ENCODE measurements at regions not wholly inside any gene's neighbourhood (a gene's known extent, or its start where the extent isn't known, plus 50 kb on each side); places are given as distances from the start of the nearest gene placed in this dataset.

GRCh38 chr15:47351501-47351900 is 365.8 kb upstream of the SEMA6D start:
- no peak for DNase-seq

GRCh38 chr15:47352217-47352616 is 365.1 kb upstream of the SEMA6D start:
- no peak for DNase-seq

DNA sequence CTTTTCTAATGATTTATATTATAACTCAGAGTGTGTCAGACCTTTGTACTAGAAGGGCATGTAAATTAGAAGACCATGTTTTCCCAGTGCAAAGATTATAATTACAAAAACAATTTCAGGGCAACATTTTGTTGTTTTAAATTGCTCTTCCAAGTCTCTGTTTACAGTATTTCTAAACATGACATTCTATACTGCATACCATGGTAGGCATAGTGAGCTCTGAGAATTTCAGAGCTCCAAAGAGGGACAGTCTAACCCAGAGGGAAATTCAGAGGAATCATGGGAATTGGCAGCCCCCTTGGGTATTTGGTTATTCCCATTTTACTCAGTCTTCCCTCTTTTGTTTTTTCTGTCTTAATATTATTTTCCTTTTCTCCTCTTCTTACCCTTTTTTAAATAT is 361.5 kb upstream of the SEMA6D start:
- no peak for DNase-seq

GRCh38 chr15:47356297-47356696 is 361.0 kb upstream of the SEMA6D start:
- DNase-seq = no peak

DNA sequence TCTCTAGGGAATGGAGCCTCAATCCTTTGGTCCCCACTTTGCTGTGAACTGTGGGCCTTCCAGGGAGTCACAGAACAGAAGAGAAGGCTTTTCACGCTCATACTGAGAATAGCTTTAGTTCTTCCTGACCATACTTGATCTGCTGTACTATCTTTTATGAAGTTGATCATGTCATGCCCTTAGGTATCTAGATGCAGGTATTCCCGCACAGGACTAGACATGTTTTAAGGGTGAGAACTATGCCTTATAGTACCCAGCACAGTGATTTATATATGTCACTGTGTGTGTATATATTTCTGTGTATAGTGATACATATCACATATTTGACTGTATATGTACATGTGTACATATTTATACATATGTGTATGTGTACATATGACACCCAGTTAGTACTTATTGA is 358.4 kb upstream of the SEMA6D start:
- DNase-seq = no peak

GRCh38 chr15:47360305-47360704 is 357.0 kb upstream of the SEMA6D start:
- no peak for DNase-seq

DNA sequence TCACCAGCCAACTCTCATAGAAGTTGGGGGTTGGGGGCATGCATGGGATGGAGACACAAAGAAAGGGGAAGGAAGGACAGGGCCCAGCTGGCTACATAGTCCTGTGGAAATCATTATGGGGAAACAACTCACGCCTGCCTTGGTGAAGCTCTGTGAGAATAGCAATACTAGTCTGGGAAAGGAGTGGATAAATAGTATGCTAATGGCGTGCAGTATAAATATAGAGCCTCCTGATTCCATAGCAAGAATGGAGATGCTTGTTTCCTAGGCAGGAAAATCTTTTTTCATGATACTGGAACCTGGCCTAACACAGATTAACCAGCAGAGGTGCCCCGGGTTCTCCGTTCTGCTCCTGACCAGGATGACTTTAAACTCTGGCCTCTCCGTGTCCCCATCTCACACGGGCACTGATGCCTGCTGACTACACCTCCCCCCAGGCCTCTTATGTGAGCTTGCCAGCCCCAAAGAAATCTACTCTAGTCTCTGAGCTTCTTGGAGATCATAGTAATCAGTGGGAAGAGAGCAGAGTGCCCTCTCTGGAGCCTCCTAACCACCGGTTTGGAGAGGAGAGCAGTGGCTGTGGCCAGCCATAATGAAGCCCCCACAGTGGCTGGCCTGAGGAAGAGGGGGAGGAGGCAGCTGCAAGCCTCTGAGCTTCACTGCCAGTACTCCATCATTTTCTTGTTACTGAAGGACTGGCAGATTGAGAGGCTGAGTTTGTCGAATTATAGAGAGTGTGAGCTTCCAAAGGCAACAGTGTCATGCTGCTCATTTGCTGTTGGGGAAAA is 355.0 kb upstream of the SEMA6D start:
- no peak for DNase-seq

DNA sequence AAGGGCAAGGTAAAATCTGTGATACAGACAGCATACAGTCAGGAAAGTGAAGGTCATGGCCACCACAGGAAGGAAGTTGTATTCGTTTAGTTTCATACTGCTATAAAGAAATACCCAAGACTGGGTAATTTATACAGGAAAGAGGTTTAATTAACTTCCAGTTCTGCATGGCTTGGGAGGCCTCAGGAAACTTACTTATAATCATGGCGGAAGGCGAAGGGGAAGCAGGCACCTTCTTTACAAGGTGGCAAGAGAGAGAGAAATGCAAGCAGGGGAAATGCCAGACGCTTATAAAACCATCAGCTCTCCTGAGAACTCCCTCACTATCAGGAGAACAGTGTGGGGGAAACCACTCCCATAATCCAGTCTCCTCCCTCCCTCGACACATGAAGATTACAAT is 353.7 kb upstream of the SEMA6D start:
- no peak for DNase-seq

DNA sequence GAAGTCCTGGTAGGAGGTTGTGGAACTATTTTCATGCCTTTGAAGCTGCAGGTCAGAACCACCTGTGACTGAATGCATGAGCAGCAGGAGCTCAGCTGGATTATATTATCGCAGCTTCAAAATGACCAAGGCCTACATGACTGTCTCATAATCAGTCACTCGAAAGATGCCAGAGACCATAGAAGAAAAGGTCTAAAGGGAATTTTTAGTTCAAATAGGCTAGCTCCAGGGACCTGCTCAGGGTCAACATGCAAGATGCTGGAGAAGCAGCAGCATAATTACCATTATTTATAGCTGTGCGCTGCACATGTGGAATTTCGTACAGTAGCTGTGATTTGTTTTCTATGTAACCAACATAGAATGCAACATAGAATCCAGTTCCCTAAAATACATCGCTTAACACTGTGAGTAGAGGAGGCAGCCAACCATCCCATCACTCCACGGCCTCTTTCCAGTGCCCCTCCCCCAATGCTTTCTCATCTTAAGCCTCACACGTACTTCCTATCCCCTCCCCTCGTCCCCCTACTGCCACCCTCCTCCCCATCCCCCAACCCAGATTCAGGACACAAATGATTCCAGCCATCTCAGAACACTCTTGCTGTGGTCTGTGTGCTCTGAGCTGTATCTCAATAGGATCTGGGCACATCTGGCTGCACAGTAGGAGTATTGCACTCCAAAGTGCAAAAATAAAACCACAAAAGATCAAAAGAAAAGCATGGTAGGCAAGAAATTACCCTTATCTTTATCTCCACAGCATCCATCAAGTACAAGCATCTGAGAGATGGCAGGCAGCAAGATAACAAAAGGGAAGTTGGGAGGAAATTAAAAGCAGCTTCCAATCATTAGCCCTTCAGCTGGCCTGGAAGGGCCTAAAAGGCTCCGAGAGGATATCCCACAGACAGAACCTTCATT is 352.8 kb upstream of the SEMA6D start:
- DNase-seq = no peak

GRCh38 chr15:47366884-47367283 is 350.4 kb upstream of the SEMA6D start:
- no peak for DNase-seq

GRCh38 chr15:47367726-47368390 is 349.4 kb upstream of the SEMA6D start:
- DNase-seq = no peak

DNA sequence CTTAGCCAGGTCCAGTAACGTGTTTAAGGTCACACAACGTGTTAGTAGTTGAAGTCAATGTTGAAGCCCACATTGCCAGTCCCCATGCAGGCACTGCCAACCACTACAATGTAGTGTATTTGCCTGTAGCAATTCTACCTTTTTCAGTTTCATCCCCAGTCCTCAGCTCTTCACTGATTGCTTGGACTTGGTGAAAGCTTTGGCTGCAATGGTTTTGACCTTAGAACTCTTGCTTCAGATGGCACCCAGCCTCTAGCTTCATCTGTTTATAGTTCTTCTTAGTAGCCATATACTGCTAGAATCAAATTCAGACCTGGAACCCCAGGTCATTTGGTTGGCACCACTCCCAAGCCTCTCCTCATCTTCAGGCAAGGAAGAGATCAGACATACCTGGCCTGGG is 345.4 kb upstream of the SEMA6D start:
- DNase-seq = no peak

- no peak for DNase-seq
These were observed 343.1 kb upstream of the SEMA6D start for GRCh38 chr15:47374222-47374621.

DNA sequence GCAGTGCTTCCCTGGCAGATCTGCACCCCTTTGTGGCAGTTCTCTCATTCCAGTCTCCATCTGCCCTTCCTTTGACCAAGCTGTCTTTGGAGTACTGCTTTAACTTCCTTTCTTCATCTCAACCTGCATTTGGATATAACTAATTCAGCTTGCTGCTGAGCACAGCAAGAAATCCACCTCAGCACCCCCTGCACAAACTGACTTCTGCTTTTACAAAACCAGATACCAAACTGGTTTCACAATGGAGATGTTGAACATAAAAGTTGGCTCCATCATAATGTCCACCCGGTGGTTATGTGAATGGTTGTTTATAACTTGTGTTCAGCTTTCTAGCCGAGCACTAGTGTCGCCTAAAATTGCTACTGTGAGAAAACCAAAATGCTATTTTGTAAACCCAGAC is 341.1 kb upstream of the SEMA6D start:
- DNase-seq = no peak

DNA sequence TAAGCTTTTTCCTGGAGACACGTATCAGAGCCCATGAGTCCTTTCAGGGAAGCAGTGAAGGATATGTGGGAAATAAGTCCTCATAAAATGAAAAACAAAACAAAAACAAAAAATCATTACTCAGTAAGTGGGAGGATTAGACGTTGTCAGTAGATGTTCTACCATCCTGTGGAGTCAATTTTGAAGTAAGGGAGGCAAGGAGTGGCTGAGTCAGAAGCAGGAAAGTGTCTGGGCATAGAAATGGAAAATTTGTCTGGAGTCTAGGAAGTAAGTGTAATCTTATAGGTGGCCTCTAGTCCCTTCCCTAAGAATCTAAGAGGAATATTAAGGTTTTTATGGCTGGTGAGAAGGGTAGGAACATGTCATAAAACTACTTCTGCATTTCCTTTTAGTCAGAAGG is 339.8 kb upstream of the SEMA6D start:
- no peak for DNase-seq

- DNase-seq = no peak
These were observed 338.8 kb upstream of the SEMA6D start for GRCh38 chr15:47378527-47378926.

DNA sequence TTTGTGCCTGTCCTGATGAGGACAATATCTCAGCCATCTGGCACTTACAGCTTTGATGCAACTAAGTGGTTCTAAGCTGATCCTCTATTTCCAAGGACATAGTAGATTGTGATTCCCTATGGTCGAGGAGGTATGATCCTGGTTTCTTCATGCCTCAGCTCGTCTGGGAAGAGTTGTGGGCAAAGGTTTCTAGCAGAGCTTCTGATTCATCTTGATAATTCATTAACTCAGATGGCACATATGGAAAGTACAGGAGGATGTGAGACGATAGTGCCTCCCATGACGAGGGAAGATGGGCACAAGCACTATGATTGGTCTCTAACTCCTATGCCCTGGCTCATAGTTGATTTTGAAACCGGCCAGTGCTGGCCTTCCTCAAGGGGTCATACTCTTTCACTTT is 334.2 kb upstream of the SEMA6D start:
- DNase-seq = no peak

DNA sequence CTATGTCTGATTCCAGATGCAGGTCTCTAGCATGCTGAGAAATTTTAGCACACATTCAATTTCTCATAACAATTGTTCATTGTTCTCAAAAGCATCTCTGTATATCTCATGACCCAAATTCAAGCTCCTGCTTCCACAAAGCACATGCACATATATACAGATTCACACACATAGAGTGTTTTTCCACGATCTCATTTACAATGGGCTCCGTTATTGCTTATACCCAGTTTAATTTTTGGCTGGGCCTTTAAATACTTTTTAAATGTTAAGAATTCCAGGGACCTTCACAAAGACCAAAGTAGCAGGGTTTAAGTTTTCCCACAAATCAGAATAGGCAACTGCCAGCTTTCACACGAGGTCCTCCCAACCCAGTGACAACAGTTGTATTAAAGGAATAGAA is 333.5 kb upstream of the SEMA6D start:
- DNase-seq = no peak

GRCh38 chr15:47384341-47384740 is 333.0 kb upstream of the SEMA6D start:
- DNase-seq = no peak

DNA sequence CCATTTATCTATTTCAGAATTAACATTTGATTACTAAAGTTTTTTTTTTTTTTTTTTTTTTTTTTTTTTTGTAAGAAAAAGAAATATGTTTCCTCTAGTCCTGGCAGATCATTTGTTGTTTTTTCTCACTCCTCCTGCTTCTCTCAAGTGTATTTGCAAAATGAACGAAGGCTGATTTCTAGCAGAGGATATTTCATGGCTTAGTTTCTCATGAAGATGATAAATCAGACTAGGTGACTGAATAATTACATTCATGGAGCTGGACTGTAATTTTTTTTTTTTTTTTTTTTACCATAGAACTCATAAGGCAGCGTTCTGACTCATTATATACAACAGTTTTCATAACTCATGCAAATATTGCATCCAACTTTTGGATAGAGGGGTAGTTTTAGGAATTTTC is 332.5 kb upstream of the SEMA6D start:
- no peak for DNase-seq

DNA sequence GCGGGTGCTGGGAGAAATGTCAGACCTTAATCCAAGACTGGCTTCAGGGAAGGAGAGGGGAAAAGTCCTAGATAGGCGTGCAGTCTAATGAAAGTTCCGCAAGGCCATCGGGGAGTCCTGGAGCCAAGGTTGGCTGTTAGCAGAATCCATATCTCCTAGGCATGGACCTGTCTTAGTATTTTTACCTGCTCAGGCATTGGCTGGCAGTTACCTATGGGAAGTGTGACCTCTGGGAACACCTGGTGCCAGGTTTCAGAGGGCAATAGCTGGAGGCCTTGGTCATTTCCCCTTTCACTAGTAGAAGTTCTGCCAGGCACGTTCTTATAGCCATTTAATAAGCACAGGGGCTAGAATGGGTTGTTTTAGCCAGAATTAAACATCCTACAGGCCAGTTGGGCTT is 330.8 kb upstream of the SEMA6D start:
- DNase-seq = no peak

DNA sequence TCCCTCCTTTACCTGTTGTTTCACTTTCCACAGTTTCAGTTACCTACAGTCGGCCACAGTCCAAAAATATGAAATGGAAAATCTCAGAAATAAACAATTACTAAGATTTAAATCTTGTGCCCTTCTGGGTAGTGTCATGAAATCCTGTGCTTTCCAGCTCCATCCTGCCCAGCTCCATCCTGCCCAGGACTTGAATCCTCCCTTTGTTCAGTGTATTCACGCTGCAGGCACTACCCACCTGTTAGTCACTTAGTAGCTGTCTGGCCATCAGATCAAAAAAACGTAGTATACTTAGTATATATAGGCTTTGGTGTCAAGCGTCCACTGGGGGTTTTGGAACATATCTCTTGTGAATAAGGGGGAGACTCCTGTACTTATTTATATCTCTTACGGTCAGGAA is 329.0 kb upstream of the SEMA6D start:
- no peak for DNase-seq

GRCh38 chr15:47390208-47390765 is 327.0 kb upstream of the SEMA6D start:
- DNase-seq = no peak
